Stimulated activated CD4-positive, alpha-beta T cell treated with anti-CD3 and anti-CD28 coated beads, Interleukin-4, amount 100 ng/mL, for 48 hours (primary cell): ENCODE measurements at regions not wholly inside any gene's neighbourhood (a gene's known extent, or its start where the extent isn't known, plus 50 kb on each side); places are given as distances from the start of the nearest gene placed in this dataset.

Experiments
- DNase-seq, 2 donors: peaks; one replicate each; pipeline ENCODE4 v3.0.0-alpha.2; 2020; ENCODE audit warnings: low read depth in 2 of 2

GRCh38 chr9:81532251-81532650 lies 157.1 kb downstream of the TLE1 start:
- DNase-seq: no peak

DNA sequence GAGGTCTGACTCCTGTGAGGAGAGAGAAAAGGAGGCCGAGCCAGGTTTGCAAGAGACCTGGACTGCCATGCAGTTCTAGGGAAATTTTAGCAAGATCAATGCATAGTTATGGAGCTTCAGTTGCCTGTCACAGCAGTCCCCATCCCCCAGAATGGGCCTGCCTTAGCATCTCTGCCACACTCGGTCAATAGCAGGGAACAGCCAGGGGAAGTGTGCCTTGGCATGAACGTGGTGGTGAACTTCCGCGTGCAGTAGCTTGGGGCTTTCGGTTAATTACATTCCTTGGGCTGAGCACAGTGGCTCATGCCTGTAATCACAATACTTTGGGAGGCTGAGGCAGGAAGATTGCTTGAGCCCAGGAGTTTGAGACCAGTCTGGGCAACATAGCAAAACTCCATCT lies 157.8 kb downstream of the TLE1 start:
- no peak for DNase-seq

- no peak for DNase-seq
Observed at GRCh38 chr9:81530846-81531245, 158.5 kb downstream of the TLE1 start.

DNA sequence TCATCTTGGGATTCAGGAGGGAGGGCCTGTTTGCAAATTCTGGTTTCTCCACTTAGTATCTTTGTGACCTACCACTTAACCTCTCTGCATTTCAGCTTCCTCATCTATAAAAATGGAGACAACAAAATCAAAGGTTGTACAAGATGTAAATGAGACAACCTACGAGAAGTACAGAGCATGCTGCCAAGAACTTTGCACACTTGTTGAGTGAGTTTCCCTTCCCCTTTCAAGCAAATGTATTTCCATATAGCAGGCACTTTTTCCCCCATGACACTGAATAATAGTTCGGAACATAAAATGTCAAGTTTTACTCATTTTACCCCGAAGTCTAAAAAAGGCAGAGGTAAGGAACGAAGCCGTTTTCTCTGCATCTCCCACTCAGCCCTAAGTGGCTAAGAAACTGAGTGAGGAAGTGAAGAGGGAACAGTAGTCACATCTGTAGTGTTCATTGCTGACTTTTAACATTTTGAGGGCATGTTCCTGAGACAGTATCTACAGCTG lies 159.0 kb downstream of the TLE1 start:
- DNase-seq: no peak

DNA sequence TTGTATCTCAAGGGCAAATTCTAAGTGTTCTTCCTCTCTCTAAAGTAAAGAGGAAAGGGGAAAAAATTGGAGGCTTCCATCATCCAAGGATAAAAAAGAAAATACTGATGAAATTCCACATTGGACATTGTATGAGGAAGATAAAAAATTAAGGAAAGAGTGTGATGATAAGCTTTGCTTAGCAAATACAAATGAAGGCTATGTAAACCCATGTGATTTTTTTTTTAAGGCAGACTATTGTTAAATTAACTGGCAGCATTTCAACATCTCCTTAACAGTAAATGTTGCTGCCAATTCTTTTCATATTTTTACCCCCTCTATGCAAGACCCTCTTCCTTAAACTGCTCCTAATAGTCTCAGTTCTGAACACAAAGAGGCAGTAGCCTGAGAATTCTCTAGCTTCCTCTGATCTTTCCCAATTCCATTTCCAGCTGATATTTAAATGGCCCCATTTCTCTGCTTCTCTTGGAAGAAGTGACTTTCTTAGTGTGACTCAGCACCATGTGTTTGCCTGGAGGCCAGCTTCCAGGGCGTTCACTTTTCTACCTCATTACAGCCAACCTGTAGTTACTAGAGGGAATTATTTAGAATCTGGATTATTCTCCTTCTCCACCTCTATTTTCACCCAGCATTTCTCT lies 159.7 kb downstream of the TLE1 start:
- no peak for DNase-seq

- no peak for DNase-seq
Observed at GRCh38 chr9:81526587-81526986, 162.8 kb downstream of the TLE1 start.

DNA sequence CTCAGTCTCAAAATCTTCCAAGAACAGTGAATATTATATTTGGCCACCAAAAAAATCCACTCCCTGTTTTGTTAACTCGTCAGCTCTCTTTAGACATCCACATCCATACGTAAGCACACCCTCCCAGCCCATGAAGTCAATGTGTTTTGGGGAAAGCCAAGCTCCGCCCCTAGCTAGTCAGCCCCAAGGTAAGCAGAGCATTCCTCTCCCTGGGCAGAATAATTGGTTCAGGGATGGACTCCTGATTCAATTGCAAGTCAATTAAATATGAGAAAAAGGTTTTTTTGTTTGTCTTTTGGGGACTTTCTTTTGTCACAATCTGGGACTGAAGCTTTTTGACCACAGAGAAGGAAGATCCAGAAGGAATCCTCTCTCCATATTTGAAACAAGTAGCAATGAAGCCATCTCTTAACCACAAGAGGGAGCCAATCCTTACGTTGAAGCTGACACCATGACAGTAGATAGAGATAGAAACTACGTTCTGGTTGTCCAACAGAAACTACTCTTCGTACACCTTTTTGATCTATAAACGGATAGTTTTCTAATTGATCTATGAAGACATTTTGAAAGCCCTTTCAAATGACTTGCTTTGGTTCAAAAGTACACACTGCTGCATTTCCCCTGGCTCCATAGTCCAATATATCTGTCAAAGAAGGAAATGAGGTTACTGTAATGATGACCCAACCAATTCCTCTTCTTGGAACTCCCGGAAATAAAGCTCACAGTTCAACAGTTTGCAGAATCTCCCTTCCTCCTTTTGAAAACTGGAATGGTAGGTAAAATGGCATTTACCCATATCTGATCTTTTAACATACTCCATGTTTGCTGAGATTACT lies 166.4 kb downstream of the TLE1 start:
- no peak for DNase-seq

GRCh38 chr9:81521892-81522291 lies 167.5 kb downstream of the TLE1 start:
- DNase-seq: no peak

DNA sequence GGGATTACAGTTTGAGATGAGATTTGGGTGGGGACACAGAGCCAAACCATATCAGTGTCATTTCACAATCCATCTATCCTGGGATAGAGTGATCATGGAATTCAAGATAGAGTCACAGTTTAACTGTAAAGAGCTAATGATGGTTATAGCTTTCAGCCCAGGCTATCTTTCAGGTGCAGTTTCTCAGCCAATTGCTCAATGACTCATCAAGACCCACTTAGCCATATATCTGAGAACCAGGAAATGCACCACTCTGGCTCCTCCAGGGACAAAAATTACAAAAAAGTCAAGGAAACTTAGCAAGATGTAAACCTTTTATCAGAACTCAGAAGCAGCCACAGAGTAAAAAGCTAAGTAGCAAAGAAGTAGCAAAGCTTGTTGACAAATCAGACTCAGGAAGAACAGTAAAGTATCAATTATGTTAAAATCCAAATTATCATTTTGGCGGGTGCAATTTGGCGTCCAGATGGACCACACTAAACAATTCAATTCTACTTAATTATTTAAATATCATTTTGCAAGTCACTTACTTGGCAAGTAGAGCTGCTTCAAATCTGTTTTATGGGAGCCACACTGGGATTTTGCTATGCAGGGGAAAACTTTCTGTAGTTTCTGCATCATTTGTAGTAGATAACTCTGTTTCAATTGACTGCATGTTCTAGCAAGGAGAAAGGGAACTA lies 169.4 kb downstream of the TLE1 start:
- DNase-seq: no peak

DNA sequence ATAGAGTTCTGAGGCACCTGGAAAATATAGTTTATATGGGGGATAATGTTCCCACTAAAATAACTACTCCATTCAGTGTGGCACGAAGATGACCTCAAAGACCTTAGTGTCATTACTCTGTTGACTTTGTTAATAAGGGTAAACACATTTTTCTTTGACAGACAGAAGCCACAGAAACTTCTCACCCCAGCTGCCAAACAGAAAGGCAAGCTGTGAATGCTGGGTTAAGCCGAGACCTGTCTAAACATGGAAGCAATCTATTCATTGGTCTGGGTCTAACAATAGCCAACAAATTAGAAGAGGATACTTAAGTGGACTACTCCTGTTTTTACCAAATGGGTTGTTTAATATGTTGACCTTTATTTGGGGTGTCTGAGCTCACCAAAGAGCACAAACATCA lies 171.4 kb downstream of the TLE1 start:
- no peak for DNase-seq

- DNase-seq: no peak
Observed at GRCh38 chr9:81513059-81513458, 176.3 kb downstream of the TLE1 start.

DNA sequence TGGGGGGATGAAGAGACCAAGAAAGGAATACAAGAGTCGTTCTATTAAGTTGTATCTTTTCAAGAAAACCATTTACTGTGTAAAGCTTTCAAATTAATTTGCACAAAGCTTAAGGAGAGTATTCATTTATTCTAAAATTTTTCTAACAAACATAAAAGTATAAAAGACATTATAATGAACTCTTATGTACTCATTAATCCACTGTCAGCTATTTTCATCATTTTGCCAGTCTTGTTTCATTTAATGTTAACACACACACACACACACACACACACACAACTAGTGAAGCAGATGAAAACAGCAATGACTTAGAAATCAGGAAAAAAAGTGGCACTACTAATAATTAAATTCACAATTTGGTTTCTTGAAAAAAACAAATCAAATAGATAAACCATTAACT lies 176.7 kb downstream of the TLE1 start:
- DNase-seq: no peak

GRCh38 chr9:81508476-81508875 lies 180.9 kb downstream of the TLE1 start:
- DNase-seq: no peak

DNA sequence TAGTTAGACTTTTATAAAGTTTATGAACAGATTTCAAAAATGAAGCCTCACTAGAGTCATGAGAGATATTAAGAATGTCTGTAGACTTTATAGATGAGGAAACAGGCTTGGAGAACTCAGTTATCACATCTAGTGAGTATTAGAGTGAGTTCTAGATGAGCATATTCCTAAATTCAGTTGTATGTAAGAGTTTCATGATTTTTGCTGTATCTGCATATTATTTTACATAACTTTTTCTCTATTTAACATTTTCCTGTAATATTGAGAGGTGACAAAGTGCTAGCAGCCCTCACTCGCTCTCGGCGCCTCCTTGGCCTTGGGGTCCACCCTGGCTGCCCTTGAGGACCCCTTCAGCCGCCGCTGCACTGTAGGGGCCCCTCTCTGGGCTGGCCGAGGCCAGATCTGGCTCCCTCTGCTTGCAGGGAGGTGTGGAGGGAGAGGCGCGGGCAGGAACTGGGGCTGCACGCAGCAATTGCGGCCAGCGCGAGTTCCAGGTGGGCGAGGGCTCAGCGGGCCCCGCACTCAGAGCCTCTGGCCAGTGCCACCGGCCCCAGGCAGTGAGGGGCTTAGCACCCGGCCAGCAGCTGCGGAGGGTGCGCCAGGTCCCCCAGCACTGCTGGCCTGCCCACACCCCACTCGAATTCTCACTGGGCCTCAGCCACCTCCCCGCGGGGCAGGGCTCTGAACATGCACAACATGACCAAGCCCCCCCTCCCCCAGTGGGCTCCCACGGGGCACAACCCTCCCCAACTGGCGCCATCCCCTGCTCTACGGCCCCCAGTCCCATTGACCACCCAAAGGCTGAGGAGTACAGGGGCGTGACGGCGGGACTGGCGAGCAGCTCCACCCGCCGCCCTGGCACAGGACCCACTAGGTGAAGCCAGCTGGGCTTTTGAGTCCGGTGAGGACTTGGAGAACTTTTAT lies 182.1 kb downstream of the TLE1 start:
- no peak for DNase-seq

DNA sequence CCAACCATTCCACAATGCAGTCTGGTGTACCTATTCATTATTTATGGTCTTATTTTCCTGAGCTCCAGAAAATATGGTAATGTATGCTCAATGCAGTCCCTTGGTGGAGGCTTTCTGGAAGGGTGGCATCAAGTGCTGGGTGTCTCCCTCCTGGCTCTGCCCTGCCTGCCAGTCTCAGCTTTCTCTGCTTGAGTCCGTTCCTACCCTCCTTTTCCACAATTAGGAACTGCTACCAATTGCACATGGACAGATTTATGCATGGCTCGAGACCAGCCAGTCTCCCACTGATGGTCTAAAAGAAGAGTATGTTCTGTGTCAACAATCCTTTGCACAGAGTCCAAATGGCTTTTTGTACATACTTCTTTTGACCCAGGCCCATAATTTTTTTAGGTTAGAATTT lies 189.8 kb downstream of the TLE1 start:
- DNase-seq: no peak

DNA sequence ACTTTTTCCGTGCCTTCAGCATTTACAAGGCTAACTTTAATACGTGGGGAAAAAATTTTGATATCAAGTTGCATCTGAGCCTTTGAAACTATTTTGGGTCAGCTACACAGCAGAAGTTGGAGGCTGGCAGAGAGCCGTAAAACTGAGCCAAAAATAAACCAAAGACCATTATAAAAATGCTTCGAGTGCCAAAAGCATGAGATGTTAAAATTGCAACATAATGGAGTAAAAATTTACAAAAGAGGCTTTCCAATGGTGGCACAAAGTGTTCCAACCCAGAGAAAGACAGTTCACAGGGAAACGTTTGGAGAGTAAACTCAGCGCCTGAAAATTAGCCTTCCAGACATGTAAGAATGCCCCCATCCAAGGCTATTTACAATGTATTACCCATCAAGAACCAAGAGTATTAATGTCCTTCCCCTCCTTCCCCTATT lies 190.3 kb downstream of the TLE1 start:
- DNase-seq: no peak

- DNase-seq: no peak
Observed at GRCh38 chr9:81498576-81498975, 190.8 kb downstream of the TLE1 start.

DNA sequence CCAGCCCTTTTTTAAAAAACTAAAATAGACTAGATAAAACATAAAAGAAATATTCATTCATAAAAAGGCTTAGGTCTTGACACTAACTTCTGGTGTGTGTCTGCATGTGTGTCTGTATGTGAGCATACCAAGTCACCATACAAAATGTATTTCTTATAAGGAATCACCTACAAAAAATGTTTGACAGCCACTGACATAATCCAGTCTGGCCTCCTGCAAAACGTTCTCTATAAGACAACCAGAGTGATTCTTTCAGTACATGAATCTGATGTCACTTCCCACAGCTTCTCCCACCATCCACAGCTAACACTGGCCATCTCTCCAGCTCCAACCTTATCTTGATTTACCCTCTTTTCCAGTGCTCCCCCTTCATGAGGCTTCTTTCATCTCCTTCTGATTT lies 192.3 kb downstream of the TLE1 start:
- DNase-seq: no peak

GRCh38 chr9:81492710-81493447 lies 196.5 kb downstream of the TLE1 start:
- no peak for DNase-seq

DNA sequence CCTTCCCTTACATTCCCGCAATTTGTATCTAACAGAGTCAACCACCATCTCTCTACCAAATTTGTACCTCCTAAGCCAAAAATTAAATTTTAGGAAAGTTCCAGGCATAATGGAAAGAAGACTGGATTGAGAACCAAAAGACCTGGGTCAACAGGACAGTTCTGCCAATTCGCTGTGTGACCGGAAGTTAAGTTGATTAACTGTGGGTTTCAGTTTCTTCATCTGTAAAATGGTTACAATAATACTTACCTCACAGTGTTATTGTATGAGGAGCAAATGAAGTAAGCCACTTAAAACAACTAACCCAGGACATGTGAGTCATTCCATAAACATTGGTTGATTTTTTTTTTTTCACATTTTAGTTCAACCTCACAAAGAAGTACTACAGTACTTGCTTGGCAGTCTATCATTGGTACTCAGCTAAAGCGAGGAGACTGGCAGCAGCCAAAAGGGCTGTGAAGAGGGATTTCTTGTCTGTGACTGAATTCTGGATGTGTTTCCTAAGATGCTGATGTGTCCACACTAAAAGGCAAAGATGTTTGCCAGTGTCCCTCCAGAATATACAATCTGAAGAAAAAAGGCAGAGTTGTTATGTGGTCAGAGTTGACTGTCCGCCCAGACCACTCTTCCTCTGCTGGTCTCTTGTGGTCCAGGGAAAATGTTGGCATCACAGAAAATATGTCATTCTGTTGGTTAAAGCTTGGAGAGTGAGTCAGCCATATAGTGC lies 198.6 kb downstream of the TLE1 start:
- no peak for DNase-seq
